ENCODE measurements at regions not wholly inside any gene's neighbourhood (a gene's known extent, or its start where the extent isn't known, plus 50 kb on each side); places are given as distances from the start of the nearest gene placed in this dataset.

GRCh38 chr20:40806929-40807820 lies 118.1 kb upstream of the MAFB start:
- TF ChIP-seq EGR1 (IDR thresholded peaks at IDR 0.05; ENCODE audit: borderline replicate concordance, low read depth, low read length), result no peak
- no peak for TF ChIP-seq ZNF274 (IDR thresholded peaks at IDR 0.05; ENCODE audit: borderline replicate concordance, extremely low read depth, low read length)
- TF ChIP-seq CTCF (IDR thresholded peaks at IDR 0.05; ENCODE audit: control extremely low read depth in 1 of 3, insufficient read depth in 1 of 3, low read depth in 1 of 3, low read length in 3 of 3), result no peak
- TF ChIP-seq POLR2A (IDR thresholded peaks at IDR 0.05; ENCODE audit: control extremely low read depth in 1 of 2, low read depth in 2 of 2, low read length in 2 of 2), result no peak
- no peak for TF ChIP-seq TAF1 (IDR thresholded peaks at IDR 0.05; ENCODE audit: low read depth, low read length)
- TF ChIP-seq SP1 (IDR thresholded peaks at IDR 0.05; ENCODE audit: low read depth, low read length), result no peak
- no peak for TF ChIP-seq POLR2AphosphoS5 (IDR thresholded peaks at IDR 0.05; ENCODE audit: low read depth, low read length)
